GM13977 (cell line): ENCODE measurements at regions not wholly inside any gene's neighbourhood (a gene's known extent, or its start where the extent isn't known, plus 50 kb on each side); places are given as distances from the start of the nearest gene placed in this dataset.

Experiments used
- DNase-seq: peaks from one replicate; pipeline ENCODE4 v3.0.0; 2012; ENCODE audit warnings: low spot score
- in situ Hi-C: fragments of 300-500 bp; cut with MboI; formaldehyde crosslinking; loops from one replicate; pipeline ENCODE4 v1.12.0; 2022; ENCODE audit warnings: low sequenced_read_pairs, low pct_unique_long_range_greater_than_20kb, mixed read lengths, inconsistent platforms; ENCODE audit not compliant: unreplicated experiment
- TF ChIP-seq, protein P1 (sequence below): IDR thresholded peaks from 2 replicates; pipeline ENCODE4 v1.5.1; 2012; ENCODE audit warnings: mild to moderate bottlenecking, control low read depth; ENCODE audit not compliant: insufficient read depth; ENCODE audit errors: extremely low read depth, missing control alignments

DNA sequence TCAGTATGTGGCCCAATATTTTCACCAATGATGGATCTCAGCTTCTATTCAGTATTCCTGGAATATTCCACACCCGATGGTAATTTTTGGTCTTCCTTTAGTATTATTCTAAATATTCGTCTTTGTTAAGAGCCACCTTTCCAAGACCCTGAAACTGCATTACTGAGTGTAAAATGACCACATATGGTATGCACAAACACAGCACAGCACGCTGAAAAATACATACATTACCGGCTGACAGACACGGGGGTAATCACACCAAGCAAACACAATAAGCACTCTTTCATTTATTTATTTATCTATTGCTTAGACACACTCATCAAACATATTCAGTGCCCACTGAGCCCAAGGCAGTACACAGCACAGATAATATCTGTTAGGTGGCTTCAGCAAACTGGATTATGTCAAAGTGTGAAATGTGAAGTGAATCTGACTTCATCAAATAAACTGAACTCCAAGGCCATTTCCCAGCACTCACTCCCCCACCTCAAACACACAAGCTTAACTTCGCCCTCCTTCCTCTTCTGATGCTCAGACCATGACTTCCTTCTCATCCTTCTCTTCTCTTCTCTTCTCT, 1637.8 kb upstream of the C9orf72 start:
- TF ChIP-seq, protein P1, sequence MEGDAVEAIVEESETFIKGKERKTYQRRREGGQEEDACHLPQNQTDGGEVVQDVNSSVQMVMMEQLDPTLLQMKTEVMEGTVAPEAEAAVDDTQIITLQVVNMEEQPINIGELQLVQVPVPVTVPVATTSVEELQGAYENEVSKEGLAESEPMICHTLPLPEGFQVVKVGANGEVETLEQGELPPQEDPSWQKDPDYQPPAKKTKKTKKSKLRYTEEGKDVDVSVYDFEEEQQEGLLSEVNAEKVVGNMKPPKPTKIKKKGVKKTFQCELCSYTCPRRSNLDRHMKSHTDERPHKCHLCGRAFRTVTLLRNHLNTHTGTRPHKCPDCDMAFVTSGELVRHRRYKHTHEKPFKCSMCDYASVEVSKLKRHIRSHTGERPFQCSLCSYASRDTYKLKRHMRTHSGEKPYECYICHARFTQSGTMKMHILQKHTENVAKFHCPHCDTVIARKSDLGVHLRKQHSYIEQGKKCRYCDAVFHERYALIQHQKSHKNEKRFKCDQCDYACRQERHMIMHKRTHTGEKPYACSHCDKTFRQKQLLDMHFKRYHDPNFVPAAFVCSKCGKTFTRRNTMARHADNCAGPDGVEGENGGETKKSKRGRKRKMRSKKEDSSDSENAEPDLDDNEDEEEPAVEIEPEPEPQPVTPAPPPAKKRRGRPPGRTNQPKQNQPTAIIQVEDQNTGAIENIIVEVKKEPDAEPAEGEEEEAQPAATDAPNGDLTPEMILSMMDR = no peak
- in situ Hi-C loops = no loop called here
- no peak for DNase-seq

- TF ChIP-seq, protein P1 = peak; percentile 84
- DNase-seq = peak; percentile 85
- in situ Hi-C loops = no loop called here
Observed at GRCh38 chr9:29211580-29212396, 1638.5 kb upstream of the C9orf72 start.

DNA sequence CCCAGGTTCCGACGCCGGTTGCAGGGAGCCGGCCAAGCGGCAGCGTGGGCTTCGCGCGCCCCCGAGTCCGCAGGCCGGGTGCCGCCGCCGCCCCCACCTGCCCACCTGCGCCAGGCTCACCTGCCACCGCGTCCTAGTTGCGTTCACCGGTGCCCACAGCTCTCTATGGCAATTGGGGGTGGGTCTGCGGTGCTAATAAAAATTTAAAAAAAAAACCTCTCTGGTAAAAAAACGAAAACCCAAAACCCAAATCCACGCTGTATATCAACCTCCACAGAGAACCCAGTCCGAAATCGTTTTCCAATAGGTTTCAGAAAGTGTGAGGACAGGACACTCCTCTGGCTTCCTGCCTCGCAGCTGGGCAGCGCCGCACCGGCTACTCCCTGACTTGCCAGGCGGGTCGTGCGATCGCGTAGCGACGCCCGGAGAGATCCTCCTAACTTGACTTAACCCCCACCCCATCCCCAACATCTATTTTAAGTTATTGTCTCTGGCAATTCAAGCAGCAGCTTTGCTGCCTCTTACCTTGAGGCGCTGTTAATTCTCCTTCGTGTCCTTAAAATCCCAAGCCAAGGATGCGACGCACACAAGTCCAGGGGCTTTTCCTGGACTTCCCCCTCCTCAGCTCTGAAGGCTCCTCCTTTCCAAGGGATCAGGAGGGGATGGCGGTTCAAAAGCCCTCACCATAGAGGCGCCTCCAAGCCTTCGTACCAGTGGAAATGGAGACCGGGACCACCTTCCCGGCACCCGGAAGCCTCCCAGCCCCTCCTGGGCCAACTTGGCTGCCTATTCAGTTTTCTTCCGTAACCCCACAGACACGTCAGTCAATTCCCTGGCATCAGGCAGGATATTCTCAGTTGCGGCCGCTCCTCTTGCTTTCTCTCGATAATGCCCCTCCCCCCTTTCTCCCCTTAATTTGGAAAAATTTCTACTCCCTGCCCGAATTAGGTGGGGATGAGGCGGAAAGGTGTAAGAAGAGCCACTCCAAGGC, 1639.4 kb upstream of the C9orf72 start:
- TF ChIP-seq, protein P1 = no peak
- DNase-seq = peak; percentile 45
- in situ Hi-C loops = no loop called here

GRCh38 chr9:29213417-29214153, 1640.3 kb upstream of the C9orf72 start, which contains the start of gene LINGO2:
TSS of gene LINGO2 (minus strand) at chr9:29213601.
- peak; percentile 22 for DNase-seq
- TF ChIP-seq, protein P1 = no peak
- in situ Hi-C loops = no loop called here

DNA sequence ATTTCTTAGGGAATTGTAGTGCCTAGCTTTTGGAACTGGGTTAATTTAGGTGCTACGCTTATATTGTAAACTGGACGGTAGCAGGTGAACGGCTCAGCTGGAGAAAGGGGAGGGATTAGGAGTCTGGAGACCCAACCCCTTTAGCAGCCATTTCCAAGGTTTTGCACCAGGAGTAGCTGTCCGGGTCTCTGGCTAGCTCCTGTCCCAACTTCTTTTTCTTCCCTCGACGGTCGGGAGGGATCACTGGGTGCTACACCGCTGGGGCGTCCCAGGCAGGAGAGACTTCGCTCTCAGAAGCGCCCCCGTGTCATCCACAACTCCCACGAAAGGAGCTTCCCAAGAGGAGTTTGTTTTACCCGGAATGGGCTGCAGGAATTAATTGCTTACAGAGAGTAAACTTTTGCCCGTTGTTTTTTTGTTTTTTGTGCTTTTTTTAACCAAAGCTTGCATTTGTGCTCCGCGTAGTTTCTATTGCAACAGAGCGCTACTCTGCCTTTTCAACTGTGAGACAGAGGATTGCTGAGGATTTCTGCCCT, 1640.9 kb upstream of the C9orf72 start:
- no peak for DNase-seq
- in situ Hi-C loops = no loop called here
- TF ChIP-seq, protein P1 = no peak
